ENCODE measurements at regions not wholly inside any gene's neighbourhood (a gene's known extent, or its start where the extent isn't known, plus 50 kb on each side); places are given as distances from the start of the nearest gene placed in this dataset.

GRCh38 chr3:159693226-159693625, 295.4 kb upstream of the IL12A start:
- TF ChIP-seq CTCF (IDR thresholded peaks at IDR 0.05; ENCODE audit: low read length), result no peak
- Histone ChIP-seq H3K4me2 (ENCODE audit: low read depth, low read length) (no peak overlapping the region), H3K79me2 (ENCODE audit: low read length) (no peaks in the 10 kb centered on the region), H4K20me1 (ENCODE audit: insufficient read depth, low read length) (no peaks in the 10 kb centered on the region), H2AFZ (ENCODE audit: low read length) (no peak overlapping the region), H3K9me3 (replicated peaks; ENCODE audit: insufficient read depth, low read length) (no peaks in the 10 kb centered on the region), H3F3A (ENCODE audit: insufficient read depth, low read length) (no peaks in the 10 kb centered on the region), H3K4me3 (ENCODE audit: low read length) (no peak overlapping the region), H3K36me3 (replicated peaks; ENCODE audit: insufficient read depth, low read length) (no peaks in the 10 kb centered on the region), H3K4me1 (ENCODE audit: low read length) (no peaks in the 10 kb centered on the region), H3K9me2 (replicated peaks; ENCODE audit: insufficient read depth, low read length) (no peaks in the 10 kb centered on the region), H3K9ac (ENCODE audit: low read length) (no peak overlapping the region), H3K27me3 (replicated peaks; ENCODE audit: insufficient read depth, low read length) (no peaks in the 10 kb centered on the region), H3K27ac (ENCODE audit: low read length) (no peak overlapping the region)
- DNase-seq, result no peak

- Histone ChIP-seq H4K20me1 (ENCODE audit: insufficient read depth, low read length) (no peaks in the 10 kb centered on the region), H3K27ac (ENCODE audit: low read length) (no peak overlapping the region), H2AFZ (ENCODE audit: low read length) (no peak overlapping the region), H3K4me3 (ENCODE audit: low read length) (no peak overlapping the region), H3K27me3 (replicated peaks; ENCODE audit: insufficient read depth, low read length) (no peaks in the 10 kb centered on the region), H3K9me2 (replicated peaks; ENCODE audit: insufficient read depth, low read length) (no peaks in the 10 kb centered on the region), H3K4me1 (ENCODE audit: low read length) (0 out of 2 replicates have a peak, but pooled peaks cover 5% of the 10 kb centered on the region), H3K4me2 (ENCODE audit: low read depth, low read length) (no peak overlapping the region), H3K9me3 (replicated peaks; ENCODE audit: insufficient read depth, low read length) (no peaks in the 10 kb centered on the region), H3F3A (ENCODE audit: insufficient read depth, low read length) (no peaks in the 10 kb centered on the region), H3K9ac (ENCODE audit: low read length) (no peak overlapping the region), H3K79me2 (ENCODE audit: low read length) (no peaks in the 10 kb centered on the region), H3K36me3 (replicated peaks; ENCODE audit: insufficient read depth, low read length) (no peaks in the 10 kb centered on the region)
- TF ChIP-seq EZH2phosphoT487 (IDR thresholded peaks at IDR 0.05; ENCODE audit: low read length) (no peak), EZH2 (optimal IDR thresholded peaks at IDR 0.05; ENCODE audit: low read depth, low read length) (no peak), CTCF (IDR thresholded peaks at IDR 0.05; ENCODE audit: low read length) (no peak)
- no peak for DNase-seq
Measured at GRCh38 chr3:159711560-159712333, 276.9 kb upstream of the IL12A start.

GRCh38 chr3:159721324-159721723, 267.3 kb upstream of the IL12A start:
- no peak overlapping the region for H2AFZ ChIP-seq (ENCODE audit: low read length)
- H3K27me3 ChIP-seq (replicated peaks; ENCODE audit: insufficient read depth, low read length), result no peaks in the 10 kb centered on the region
- H4K20me1 ChIP-seq (ENCODE audit: insufficient read depth, low read length), result no peaks in the 10 kb centered on the region

More at GRCh38 chr3:159721324-159721723, 267.3 kb upstream of the IL12A start:
- Histone ChIP-seq H3K79me2 (ENCODE audit: low read length) (no peaks in the 10 kb centered on the region), H3K9ac (ENCODE audit: low read length) (no peak overlapping the region), H3F3A (ENCODE audit: insufficient read depth, low read length) (no peaks in the 10 kb centered on the region), H3K4me2 (ENCODE audit: low read depth, low read length) (no peak overlapping the region), H3K36me3 (replicated peaks; ENCODE audit: insufficient read depth, low read length) (no peaks in the 10 kb centered on the region), H3K4me1 (ENCODE audit: low read length) (peaks cover 2% of the 10 kb centered on the region; the same call in 1 of the 2 replicates), H3K9me3 (replicated peaks; ENCODE audit: insufficient read depth, low read length) (no peaks in the 10 kb centered on the region), H3K9me2 (replicated peaks; ENCODE audit: insufficient read depth, low read length) (no peaks in the 10 kb centered on the region), H3K27ac (ENCODE audit: low read length) (no peak overlapping the region), H3K4me3 (ENCODE audit: low read length) (no peak overlapping the region)
- peak; percentile 2 for DNase-seq
- TF ChIP-seq EZH2phosphoT487 (IDR thresholded peaks at IDR 0.05; ENCODE audit: low read length) (no peak), CTCF (IDR thresholded peaks at IDR 0.05; ENCODE audit: low read length) (no peak), EZH2 (optimal IDR thresholded peaks at IDR 0.05; ENCODE audit: low read depth, low read length) (no peak)

All from MM.1S (cell line).